Ovary (tissue), 3 donors: ENCODE measurements at regions not wholly inside any gene's neighbourhood (a gene's known extent, or its start where the extent isn't known, plus 50 kb on each side); places are given as distances from the start of the nearest gene placed in this dataset.

Experiments used
- CTCF ChIP-seq, 3 donors: fragments of 450-650 bp in 2 of 3; fragments of 200-600 bp in 1 of 3; IDR thresholded peaks; one replicate each; pipeline versions ENCODE4 v1.5.1 to v1.8.0; 2016 to 2022; ENCODE audit warnings: antibody characterized with exemption in 3 of 3, mild to moderate bottlenecking in 1 of 3
- POLR2A ChIP-seq: fragments of 450-650 bp; IDR thresholded peaks from one replicate; pipeline ENCODE4 v1.6.1; 2017; ENCODE audit warnings: antibody characterized with exemption, mild to moderate bottlenecking, moderate library complexity
- donor health status: DM: no; HTN: no; CAD: no.

- TF ChIP-seq POLR2A (no peak), CTCF (IDR thresholded peaks at IDR 0.05) (no peak)
Observed at GRCh38 chr5:154111214-154111613, 72.4 kb downstream of the MFAP3 start.
